Loucy (cell line): ENCODE measurements at regions not wholly inside any gene's neighbourhood (a gene's known extent, or its start where the extent isn't known, plus 50 kb on each side); places are given as distances from the start of the nearest gene placed in this dataset.

Source experiments
- CTCF ChIP-seq: fragments of 200-600 bp; sonication (generic); conservative IDR thresholded peaks from 2 replicates; pipeline ENCODE4 v1.5.1; 2014; ENCODE audit warnings: mild to moderate bottlenecking, antibody characterized with exemption, low read length
- EZH2phosphoT487 ChIP-seq: fragments of 200-600 bp; IDR thresholded peaks from 2 replicates; pipeline ENCODE4 v1.6.1; 2018; ENCODE audit warnings: antibody characterized with exemption, mild to moderate bottlenecking, moderate library complexity, borderline replicate concordance

GRCh38 chr12:90193500-90193899 is 484.9 kb upstream of the ATP2B1 start:
- TF ChIP-seq CTCF (no peak), EZH2phosphoT487 (no peak)
